Endothelial cell of umbilical vein (primary cell): ENCODE measurements at regions not wholly inside any gene's neighbourhood (a gene's known extent, or its start where the extent isn't known, plus 50 kb on each side); places are given as distances from the start of the nearest gene placed in this dataset.

Source experiments
- BruUV-seq: library from RNA; stranded (reverse); fragments of 400-500 nt; replicated peaks from 2 replicates; lab custom pipeline; 2021; lab: Mats Ljungman, UMichigan
- CTCF ChIA-PET: fragments of 300-600, 350-600 bp; sonication (Branson Sonifier 250); formaldehyde crosslinking; loops from one replicate; lab custom pipeline; 2021; ENCODE audit warnings: antibody characterized with exemption, inconsistent platforms; lab: Charles Lee
- POLR2A ChIA-PET: fragments of 300-600, 350-600 bp; sonication (Branson Sonifier 250); formaldehyde crosslinking; loops from one replicate; lab custom pipeline; 2021; ENCODE audit warnings: antibody characterized with exemption, inconsistent platforms; lab: Charles Lee
- DNase-seq: peaks from one replicate; pipeline ENCODE4 v3.0.0-alpha.2; 2011; ENCODE audit warnings: low read depth, low spot score
- FAIRE-seq: peaks from 2 replicates; lab custom pipeline; 2011; peaks lifted over from hg19 to GRCh38; lab: Jason Lieb, UNC
- H2AFZ ChIP-seq: 2 replicates; pipeline ENCODE4 v1.6.0; 2012; ENCODE audit warnings: low read depth, low read length, control low read depth, inconsistent platforms
- H3K27ac ChIP-seq: 2 replicates; pipeline ENCODE4 v1.5.1; 2011; ENCODE audit warnings: low read depth, mild to moderate bottlenecking, control low read depth, low read length, moderate library complexity; ENCODE audit not compliant: insufficient read depth
- H3K27me3 ChIP-seq, 2 experiments: 2 replicates each; pipeline versions ENCODE4 v1.6.0 to v1.6.1; 2011; ENCODE audit warnings: low read length in 2 of 2, mixed read lengths in 1 of 2; ENCODE audit not compliant: control insufficient read depth in 2 of 2, insufficient read depth in 2 of 2
- H3K36me3 ChIP-seq, 2 experiments: 2 replicates in 1 of 2; 3 replicates in 1 of 2; pipeline ENCODE4 v1.5.1; 2011; ENCODE audit warnings: low read length in 2 of 2, mild to moderate bottlenecking in 1 of 2, moderate library complexity in 1 of 2; ENCODE audit not compliant: control insufficient read depth in 2 of 2, insufficient read depth in 2 of 2; ENCODE audit errors: extremely low read depth in 1 of 2
- H3K4me1 ChIP-seq: 3 replicates; pipeline ENCODE4 v1.5.1; 2011; ENCODE audit warnings: mild to moderate bottlenecking, low read length; ENCODE audit not compliant: control insufficient read depth, insufficient read depth; ENCODE audit errors: extremely low read depth
- H3K4me2 ChIP-seq: 2 replicates; pipeline ENCODE4 v1.6.1; 2011; ENCODE audit warnings: low read length, control low read depth, mixed read lengths; ENCODE audit not compliant: insufficient read depth
- H3K4me3 ChIP-seq, 3 experiments: fragments of 200-600 bp in 1 of 3; sonication (generic), shearing (Covaris generic) in 1 of 3; replicated peaks in 1 of 3; 2 replicates each; pipeline ENCODE4 v1.5.1; 2011 to 2016; ENCODE audit warnings: control low read depth in 3 of 3, low read length in 3 of 3, mild to moderate bottlenecking in 2 of 3, inconsistent platforms in 1 of 3, low read depth in 1 of 3, moderate library complexity in 1 of 3; ENCODE audit not compliant: insufficient read depth in 1 of 3
- H3K79me2 ChIP-seq: 2 replicates; pipeline ENCODE4 v1.6.0; 2012; ENCODE audit warnings: low read length, inconsistent platforms; ENCODE audit not compliant: control insufficient read depth, insufficient read depth
- H3K9ac ChIP-seq: replicated peaks from 2 replicates; pipeline ENCODE3; 2011; ENCODE audit warnings: low read length, control low read depth; ENCODE audit not compliant: insufficient read depth; ENCODE audit errors: extremely low read depth
- H3K9me1 ChIP-seq: replicated peaks from 3 replicates; pipeline ENCODE4 v1.6.0; 2011; ENCODE audit warnings: mild to moderate bottlenecking, low read length; ENCODE audit not compliant: control insufficient read depth, insufficient read depth; ENCODE audit errors: extremely low read depth
- H3K9me3 ChIP-seq: replicated peaks from 2 replicates; pipeline ENCODE4 v1.5.1; 2012; ENCODE audit warnings: low read length, inconsistent platforms; ENCODE audit not compliant: control insufficient read depth, insufficient read depth
- H4K20me1 ChIP-seq: replicated peaks from 2 replicates; pipeline ENCODE3; 2011; ENCODE audit warnings: mild to moderate bottlenecking, low read length; ENCODE audit not compliant: control insufficient read depth, insufficient read depth; ENCODE audit errors: extremely low read depth
- EZH2 ChIP-seq: IDR thresholded peaks from 2 replicates; pipeline ENCODE4 v1.6.1; 2012; ENCODE audit warnings: borderline replicate concordance, low read depth, mild to moderate bottlenecking, moderate library complexity, low read length, inconsistent platforms; ENCODE audit not compliant: severe bottlenecking
- FOS ChIP-seq: IDR thresholded peaks from 2 replicates; pipeline ENCODE4 v1.6.1; 2011; ENCODE audit warnings: mild to moderate bottlenecking, low read length, moderate library complexity, borderline replicate concordance; ENCODE audit not compliant: insufficient read depth
- GATA2 ChIP-seq: IDR thresholded peaks from 2 replicates; pipeline ENCODE4 v1.7.0; 2011; ENCODE audit warnings: low read depth, mild to moderate bottlenecking, moderate library complexity, mixed read lengths, low read length; ENCODE audit not compliant: insufficient read length, insufficient read depth
- JUN ChIP-seq: IDR thresholded peaks from 2 replicates; pipeline ENCODE4 v1.6.1; 2011; ENCODE audit warnings: borderline replicate concordance, low read depth; ENCODE audit not compliant: insufficient read length, insufficient read depth
- MYC ChIP-seq: IDR thresholded peaks from one replicate; pipeline ENCODE4 v1.6.1; 2011; ENCODE audit warnings: mild to moderate bottlenecking, low read depth, low read length
- POLR2A ChIP-seq: IDR thresholded peaks from 2 replicates; pipeline ENCODE4 v1.6.1; 2012; ENCODE audit warnings: low read depth, mild to moderate bottlenecking, control low read depth, low read length
- POLR2AphosphoS5 ChIP-seq: IDR thresholded peaks from 2 replicates; pipeline ENCODE4 v1.6.1; 2012; ENCODE audit warnings: low read depth, mild to moderate bottlenecking, control low read depth, low read length, moderate library complexity; ENCODE audit not compliant: insufficient read depth
- dilution Hi-C: fragments of 300-500 bp; cut with MboI; formaldehyde crosslinking; loops from one replicate; pipeline ENCODE4 v1.15.0; 2019; ENCODE audit warnings: low sequenced_read_pairs; ENCODE audit not compliant: extremely low pct_ligation_motif_present
- intact Hi-C: fragments of 100-400 bp; cut with micrococcal nuclease; formaldehyde crosslinking; loops from one replicate; pipeline ENCODE4 v1.10.0; 2022
- TF ChIP-seq, protein P1 (sequence below): IDR thresholded peaks from 2 replicates; pipeline ENCODE4 v1.6.1; 2011; ENCODE audit not compliant: insufficient read depth, insufficient read length
- TF ChIP-seq, protein P2 (sequence below), 2 donors: IDR thresholded peaks; 1 replicate in 1 of 2; 2 replicates in 1 of 2; pipeline ENCODE4 v1.5.1; 2011; ENCODE audit warnings: low read length in 2 of 2, mild to moderate bottlenecking in 2 of 2, moderate library complexity in 2 of 2, control low read depth in 1 of 2, inconsistent platforms in 1 of 2, low read depth in 1 of 2; ENCODE audit not compliant: insufficient read depth in 1 of 2; ENCODE audit errors: extremely low read depth in 1 of 2

DNA sequence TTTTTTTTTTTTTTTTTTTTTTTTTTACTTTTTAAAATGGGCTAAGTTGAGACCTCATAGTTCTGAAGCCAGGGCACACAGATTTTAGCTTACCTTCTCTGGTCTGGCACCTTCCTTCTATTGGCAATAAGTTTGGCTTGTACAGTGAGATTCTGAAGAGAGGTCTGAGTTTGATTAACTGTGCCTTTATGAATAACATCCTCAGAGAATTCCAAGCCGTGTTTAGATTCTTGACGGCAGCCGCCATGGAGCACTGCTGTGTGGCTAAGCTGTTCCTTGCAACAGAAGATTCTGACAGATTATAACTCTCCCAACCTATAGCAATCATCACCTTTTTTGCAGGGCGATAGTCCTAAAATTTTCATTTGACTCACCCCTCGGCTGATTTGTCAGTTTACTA, 354.9 kb upstream of the FAR2 start:
- CTCF ChIA-PET: interaction anchor here (1.7 kb wide), 1 partner anchor 13 kb away, joined by 4 read pairs; no protein-coding TSS in a partner anchor
- Histone ChIP-seq H3K9me3 (no peaks in the 10 kb centered on the region), H3K9me1 (no peaks in the 10 kb centered on the region), H3K9ac (no peak overlapping the region), H3K4me3 (no peak overlapping the region), H3K4me2 (no peak overlapping the region), H3K4me1 (no peaks in the 10 kb centered on the region), H2AFZ (no peak overlapping the region), H3K27ac (no peak overlapping the region), H4K20me1 (no peaks in the 10 kb centered on the region), H3K79me2 (no peaks in the 10 kb centered on the region), H3K36me3 (no peaks in the 10 kb centered on the region), H3K27me3 (no peaks in the 10 kb centered on the region)
- FAIRE-seq: no peak
- no peak for DNase-seq
- POLR2A ChIA-PET: no interaction called here
- dilution Hi-C loops: no loop called here
- no TSS peak for BruUV-seq
- intact Hi-C loops: no loop called here
- no peak for TF ChIP-seq JUN
- TF ChIP-seq, protein P1, sequence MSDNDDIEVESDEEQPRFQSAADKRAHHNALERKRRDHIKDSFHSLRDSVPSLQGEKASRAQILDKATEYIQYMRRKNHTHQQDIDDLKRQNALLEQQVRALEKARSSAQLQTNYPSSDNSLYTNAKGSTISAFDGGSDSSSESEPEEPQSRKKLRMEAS: no peak

DNA sequence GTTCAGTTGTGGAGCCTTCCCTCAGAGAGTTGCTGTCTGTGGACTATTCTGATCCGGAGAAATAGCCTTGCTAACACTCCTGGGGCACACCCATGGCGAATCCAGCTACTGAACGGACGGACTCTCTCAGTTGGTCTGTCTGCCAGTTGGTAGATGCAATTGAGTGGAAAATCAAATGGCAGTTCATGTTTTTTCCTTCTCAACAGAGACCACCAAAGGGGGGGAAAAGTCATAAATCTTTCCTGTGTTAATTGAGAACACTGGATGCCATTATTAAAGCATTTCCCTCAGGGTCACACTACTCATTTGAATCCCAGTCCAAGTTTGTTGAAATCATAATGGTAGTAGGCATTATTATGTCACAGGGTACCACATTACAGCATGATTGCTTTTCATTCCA, 354.3 kb upstream of the FAR2 start:
- H4K20me1 ChIP-seq: no peaks in the 10 kb centered on the region
- no peak for DNase-seq
- intact Hi-C loops: no loop called here
- H3K9me1 ChIP-seq: no peaks in the 10 kb centered on the region
- H3K9ac ChIP-seq: no peak overlapping the region
- no peaks in the 10 kb centered on the region for H3K36me3 ChIP-seq
- no TSS peak for BruUV-seq
- no peak overlapping the region for H3K4me2 ChIP-seq
- POLR2A ChIA-PET: no interaction called here
- H3K4me1 ChIP-seq: no peaks in the 10 kb centered on the region
- dilution Hi-C loops: no loop called here
- H3K9me3 ChIP-seq: no peaks in the 10 kb centered on the region
- FAIRE-seq: no peak
- H3K4me3 ChIP-seq: no peak overlapping the region
- H3K79me2 ChIP-seq: no peaks in the 10 kb centered on the region
- CTCF ChIA-PET: no interaction called here
- TF ChIP-seq POLR2AphosphoS5: no peak
- no peak for TF ChIP-seq FOS
- TF ChIP-seq GATA2: no peak
- TF ChIP-seq, protein P2, sequence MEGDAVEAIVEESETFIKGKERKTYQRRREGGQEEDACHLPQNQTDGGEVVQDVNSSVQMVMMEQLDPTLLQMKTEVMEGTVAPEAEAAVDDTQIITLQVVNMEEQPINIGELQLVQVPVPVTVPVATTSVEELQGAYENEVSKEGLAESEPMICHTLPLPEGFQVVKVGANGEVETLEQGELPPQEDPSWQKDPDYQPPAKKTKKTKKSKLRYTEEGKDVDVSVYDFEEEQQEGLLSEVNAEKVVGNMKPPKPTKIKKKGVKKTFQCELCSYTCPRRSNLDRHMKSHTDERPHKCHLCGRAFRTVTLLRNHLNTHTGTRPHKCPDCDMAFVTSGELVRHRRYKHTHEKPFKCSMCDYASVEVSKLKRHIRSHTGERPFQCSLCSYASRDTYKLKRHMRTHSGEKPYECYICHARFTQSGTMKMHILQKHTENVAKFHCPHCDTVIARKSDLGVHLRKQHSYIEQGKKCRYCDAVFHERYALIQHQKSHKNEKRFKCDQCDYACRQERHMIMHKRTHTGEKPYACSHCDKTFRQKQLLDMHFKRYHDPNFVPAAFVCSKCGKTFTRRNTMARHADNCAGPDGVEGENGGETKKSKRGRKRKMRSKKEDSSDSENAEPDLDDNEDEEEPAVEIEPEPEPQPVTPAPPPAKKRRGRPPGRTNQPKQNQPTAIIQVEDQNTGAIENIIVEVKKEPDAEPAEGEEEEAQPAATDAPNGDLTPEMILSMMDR (IDR thresholded peaks at IDR 0.05; ENCODE audit: extremely low read depth in 1 of 2, insufficient read depth in 1 of 2, low read depth in 1 of 2, low read length in 2 of 2): no peak
- TF ChIP-seq, protein P1: no peak
- no peak for TF ChIP-seq POLR2A
- TF ChIP-seq EZH2: no peak
- no peak for TF ChIP-seq JUN
- no peak for TF ChIP-seq MYC
- no peak overlapping the region for H2AFZ ChIP-seq
- H3K27me3 ChIP-seq: no peaks in the 10 kb centered on the region
- no peak overlapping the region for H3K27ac ChIP-seq
